ENCODE measurements at regions not wholly inside any gene's neighbourhood (a gene's known extent, or its start where the extent isn't known, plus 50 kb on each side); places are given as distances from the start of the nearest gene placed in this dataset.

DNA sequence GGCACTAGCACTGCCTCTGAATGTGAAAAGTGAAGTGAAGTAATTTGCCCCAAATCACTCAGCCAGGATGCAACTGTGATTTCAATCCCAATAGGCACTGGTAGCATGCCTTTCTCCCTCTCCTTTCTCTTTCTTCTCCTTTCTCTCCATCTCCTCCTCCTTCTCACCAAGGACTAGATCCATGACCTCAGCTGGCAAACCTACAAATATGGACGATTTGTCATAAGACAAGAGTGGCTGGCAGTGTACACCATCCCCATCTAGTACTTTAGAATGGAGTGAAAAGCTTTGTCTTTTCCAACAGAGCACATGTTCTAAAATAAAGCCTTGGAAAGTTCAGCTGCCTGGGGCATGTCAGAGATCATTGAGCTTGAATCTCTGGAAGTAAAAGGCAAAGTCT is 574.7 kb upstream of the CLINT1 start:
- no peak for DNase-seq (ENCODE audit: low read depth, low spot score)
- H3K4me1 ChIP-seq (ENCODE audit: control insufficient read depth, insufficient read depth, low read length) = no peaks in the 10 kb centered on the region

DNA sequence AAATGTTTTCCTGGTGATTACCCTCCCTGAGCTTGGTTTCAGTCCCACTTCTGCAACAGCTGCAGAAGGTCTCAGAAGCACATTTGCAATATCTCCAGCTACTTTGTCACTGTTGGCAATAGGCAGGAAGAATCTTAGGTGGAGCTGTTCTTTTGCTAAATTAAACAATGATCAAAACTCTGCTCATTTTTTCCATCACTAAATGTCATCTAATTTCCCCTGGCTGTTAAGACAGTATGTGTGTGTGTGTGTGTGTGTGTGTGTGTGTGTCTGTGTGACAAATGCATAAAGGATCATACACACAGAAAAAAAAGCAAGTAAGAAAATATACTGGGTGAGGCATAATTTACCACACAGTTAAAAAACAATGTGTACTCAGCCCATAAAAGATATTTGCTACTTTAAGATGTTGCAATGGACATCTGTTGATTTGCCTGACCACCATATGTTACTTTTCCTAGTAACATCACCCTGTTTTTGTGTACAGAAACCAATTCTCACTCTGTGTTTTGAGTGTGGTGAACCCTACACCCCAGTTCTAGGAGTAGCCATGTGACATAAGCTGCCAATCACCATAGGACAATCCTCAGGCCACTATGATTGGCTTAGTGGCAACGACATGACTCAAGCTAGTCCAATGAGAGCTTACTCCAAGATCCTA is 572.6 kb upstream of the CLINT1 start:
- no peaks in the 10 kb centered on the region for H3K4me1 ChIP-seq (ENCODE audit: control insufficient read depth, insufficient read depth, low read length)
- H3K36me3 ChIP-seq (ENCODE audit: control insufficient read depth, insufficient read depth, low read length) = no peaks in the 10 kb centered on the region
- DNase-seq (ENCODE audit: low read depth, low spot score) = no peak
- H3K4me3 ChIP-seq (ENCODE audit: low read length) = no peak overlapping the region
- no CpG with 5 or more reads among the region's 1 CpG for WGBS (ENCODE audit: insufficient coverage, insufficient read length)
- no peaks in the 10 kb centered on the region for H3K9me3 ChIP-seq (ENCODE audit: control insufficient read depth, insufficient read depth, low read length)
- H3K27ac ChIP-seq (ENCODE audit: low read length) = no peak overlapping the region
- no peaks in the 10 kb centered on the region for H3K27me3 ChIP-seq (ENCODE audit: control insufficient read depth, insufficient read depth, low read length)

More for the DNA sequence above, 574.7 kb upstream of the CLINT1 start:
- Histone ChIP-seq H3K36me3 (ENCODE audit: control insufficient read depth, insufficient read depth, low read length) (no peaks in the 10 kb centered on the region), H3K9me3 (ENCODE audit: control insufficient read depth, insufficient read depth, low read length) (no peaks in the 10 kb centered on the region), H3K27me3 (ENCODE audit: control insufficient read depth, insufficient read depth, low read length) (no peaks in the 10 kb centered on the region), H3K4me3 (ENCODE audit: low read length) (no peak overlapping the region), H3K27ac (ENCODE audit: low read length) (no peak overlapping the region)
- no CpG with 5 or more reads among the region's 1 CpG for WGBS (ENCODE audit: insufficient coverage, insufficient read length)

DNA sequence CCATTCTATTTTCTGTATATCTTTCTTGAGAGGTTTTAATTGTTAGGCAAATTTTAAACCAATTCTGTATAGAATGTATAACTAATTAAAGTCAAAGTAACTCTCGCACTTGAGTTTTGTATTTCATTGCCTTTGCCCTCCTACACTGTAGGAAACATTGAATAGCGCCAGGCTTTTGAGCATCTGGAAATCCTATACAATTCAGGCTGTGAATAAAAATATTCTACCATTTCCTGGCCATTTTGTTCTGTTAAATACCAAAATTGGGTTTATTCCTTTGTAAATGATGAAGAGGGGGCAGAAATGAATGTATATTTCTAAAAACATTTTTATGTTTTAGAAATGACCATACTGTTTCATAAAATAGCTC is 571.8 kb upstream of the CLINT1 start:
- no peaks in the 10 kb centered on the region for H3K4me1 ChIP-seq (ENCODE audit: control insufficient read depth, insufficient read depth, low read length)
- H3K9me3 ChIP-seq (ENCODE audit: control insufficient read depth, insufficient read depth, low read length) = no peaks in the 10 kb centered on the region
- no CpG with 5 or more reads among the region's 2 CpGs for WGBS (ENCODE audit: insufficient coverage, insufficient read length)
- H3K36me3 ChIP-seq (ENCODE audit: control insufficient read depth, insufficient read depth, low read length) = no peaks in the 10 kb centered on the region
- H3K27me3 ChIP-seq (ENCODE audit: control insufficient read depth, insufficient read depth, low read length) = no peaks in the 10 kb centered on the region
- no peak overlapping the region for H3K4me3 ChIP-seq (ENCODE audit: low read length)
- DNase-seq (ENCODE audit: low read depth, low spot score) = no peak
- no peak overlapping the region for H3K27ac ChIP-seq (ENCODE audit: low read length)

DNA sequence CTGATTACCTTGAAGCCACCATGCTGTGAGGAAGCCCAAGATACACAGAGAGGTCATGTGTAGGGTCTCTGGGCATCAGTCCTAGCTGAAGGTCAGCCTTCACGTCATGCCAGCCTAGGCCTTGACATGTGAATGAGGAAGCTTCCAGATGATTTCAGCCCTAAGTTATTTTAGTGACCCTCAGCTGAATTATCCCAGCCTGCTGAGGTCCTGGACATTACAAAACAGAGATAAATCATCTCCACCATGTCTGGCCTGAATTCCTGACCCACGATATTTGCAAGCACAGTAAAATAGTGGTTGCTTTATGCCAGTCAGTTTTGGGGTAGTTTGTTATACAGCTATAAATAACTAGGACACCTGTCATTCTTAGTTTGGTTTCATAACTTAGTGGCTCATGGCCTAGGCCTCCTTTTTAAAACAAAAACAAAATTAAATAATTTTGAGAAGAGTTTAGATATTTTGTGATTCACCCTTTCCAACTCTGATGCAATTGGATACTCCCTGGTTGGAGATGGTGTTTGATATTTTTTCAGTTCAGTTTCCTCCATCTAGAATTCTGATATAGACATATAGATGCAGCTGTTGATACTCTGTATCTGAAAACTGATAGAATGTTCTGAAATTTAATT is 571.3 kb upstream of the CLINT1 start:
- Histone ChIP-seq H3K9me3 (ENCODE audit: control insufficient read depth, insufficient read depth, low read length) (no peaks in the 10 kb centered on the region), H3K27ac (ENCODE audit: low read length) (no peak overlapping the region)
- no CpG with 5 or more reads among the region's 2 CpGs for WGBS (ENCODE audit: insufficient coverage, insufficient read length)

DNA sequence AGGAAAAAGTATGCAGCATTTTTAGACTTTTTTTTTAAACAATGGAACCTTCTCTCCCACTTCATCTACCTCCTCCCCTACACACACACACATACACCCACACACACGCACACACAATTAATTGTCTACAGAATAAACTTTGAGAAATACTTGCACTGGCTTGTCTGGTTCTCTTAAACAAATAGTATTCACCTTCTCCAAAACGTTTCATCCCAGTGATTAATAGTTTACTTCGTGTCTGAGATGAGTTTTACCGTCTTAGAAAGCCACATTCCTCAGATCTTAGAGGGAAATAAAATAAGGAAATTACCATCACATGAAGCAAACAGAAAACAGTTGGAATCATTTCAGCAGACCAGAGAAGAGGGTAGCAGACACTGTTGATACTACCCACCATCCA is 570.6 kb upstream of the CLINT1 start:
- no peaks in the 10 kb centered on the region for H3K4me1 ChIP-seq (ENCODE audit: control insufficient read depth, insufficient read depth, low read length)
- H3K9me3 ChIP-seq (ENCODE audit: control insufficient read depth, insufficient read depth, low read length) = no peaks in the 10 kb centered on the region
- H3K4me3 ChIP-seq (ENCODE audit: low read length) = no peak overlapping the region
- no peak for DNase-seq (ENCODE audit: low read depth, low spot score)
- no peaks in the 10 kb centered on the region for H3K27me3 ChIP-seq (ENCODE audit: control insufficient read depth, insufficient read depth, low read length)
- 100% methylated on average over 1 of the region's 4 CpGs for WGBS (ENCODE audit: insufficient coverage, insufficient read length)
- no peaks in the 10 kb centered on the region for H3K36me3 ChIP-seq (ENCODE audit: control insufficient read depth, insufficient read depth, low read length)
- H3K27ac ChIP-seq (ENCODE audit: low read length) = no peak overlapping the region

More for the DNA sequence above, 571.3 kb upstream of the CLINT1 start:
- DNase-seq (ENCODE audit: low read depth, low spot score) = no peak
- no peaks in the 10 kb centered on the region for H3K36me3 ChIP-seq (ENCODE audit: control insufficient read depth, insufficient read depth, low read length)
- no peaks in the 10 kb centered on the region for H3K27me3 ChIP-seq (ENCODE audit: control insufficient read depth, insufficient read depth, low read length)
- no peak overlapping the region for H3K4me3 ChIP-seq (ENCODE audit: low read length)
- H3K4me1 ChIP-seq (ENCODE audit: control insufficient read depth, insufficient read depth, low read length) = no peaks in the 10 kb centered on the region

DNA sequence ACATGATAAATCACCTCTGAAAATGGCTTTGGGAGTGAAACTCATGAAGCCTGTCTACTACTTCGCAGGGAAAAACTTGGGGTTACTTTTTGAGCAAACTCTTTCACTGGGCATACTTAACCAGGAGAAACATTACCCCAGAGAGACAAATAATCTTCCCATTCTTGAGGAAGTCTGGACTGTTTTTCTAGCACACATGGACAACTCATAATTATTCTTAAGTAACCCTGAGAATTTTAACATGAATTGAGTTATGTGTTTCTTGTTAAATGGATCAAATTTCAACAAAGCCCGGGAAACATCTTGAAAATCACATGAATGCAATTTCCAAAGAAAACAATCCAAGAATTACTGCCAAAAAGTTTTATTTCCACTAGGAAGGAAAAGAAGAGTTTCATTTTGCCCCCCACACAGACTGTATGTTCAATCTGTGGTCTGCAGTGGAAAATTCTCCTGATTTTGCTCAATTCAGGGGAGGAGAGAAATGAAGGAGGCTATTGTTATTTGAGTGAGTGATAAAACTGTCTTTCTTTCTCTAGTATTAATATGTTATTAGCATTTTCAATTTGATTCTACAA is 564.8 kb upstream of the CLINT1 start:
- no peak for DNase-seq (ENCODE audit: low read depth, low spot score)
- Histone ChIP-seq H3K9me3 (ENCODE audit: control insufficient read depth, insufficient read depth, low read length) (no peaks in the 10 kb centered on the region), H3K27me3 (ENCODE audit: control insufficient read depth, insufficient read depth, low read length) (no peaks in the 10 kb centered on the region), H3K4me3 (ENCODE audit: low read length) (no peak overlapping the region), H3K27ac (ENCODE audit: low read length) (no peak overlapping the region), H3K36me3 (ENCODE audit: control insufficient read depth, insufficient read depth, low read length) (no peaks in the 10 kb centered on the region), H3K4me1 (ENCODE audit: control insufficient read depth, insufficient read depth, low read length) (no peaks in the 10 kb centered on the region)
- no CpG with 5 or more reads among the region's 2 CpGs for WGBS (ENCODE audit: insufficient coverage, insufficient read length)

DNA sequence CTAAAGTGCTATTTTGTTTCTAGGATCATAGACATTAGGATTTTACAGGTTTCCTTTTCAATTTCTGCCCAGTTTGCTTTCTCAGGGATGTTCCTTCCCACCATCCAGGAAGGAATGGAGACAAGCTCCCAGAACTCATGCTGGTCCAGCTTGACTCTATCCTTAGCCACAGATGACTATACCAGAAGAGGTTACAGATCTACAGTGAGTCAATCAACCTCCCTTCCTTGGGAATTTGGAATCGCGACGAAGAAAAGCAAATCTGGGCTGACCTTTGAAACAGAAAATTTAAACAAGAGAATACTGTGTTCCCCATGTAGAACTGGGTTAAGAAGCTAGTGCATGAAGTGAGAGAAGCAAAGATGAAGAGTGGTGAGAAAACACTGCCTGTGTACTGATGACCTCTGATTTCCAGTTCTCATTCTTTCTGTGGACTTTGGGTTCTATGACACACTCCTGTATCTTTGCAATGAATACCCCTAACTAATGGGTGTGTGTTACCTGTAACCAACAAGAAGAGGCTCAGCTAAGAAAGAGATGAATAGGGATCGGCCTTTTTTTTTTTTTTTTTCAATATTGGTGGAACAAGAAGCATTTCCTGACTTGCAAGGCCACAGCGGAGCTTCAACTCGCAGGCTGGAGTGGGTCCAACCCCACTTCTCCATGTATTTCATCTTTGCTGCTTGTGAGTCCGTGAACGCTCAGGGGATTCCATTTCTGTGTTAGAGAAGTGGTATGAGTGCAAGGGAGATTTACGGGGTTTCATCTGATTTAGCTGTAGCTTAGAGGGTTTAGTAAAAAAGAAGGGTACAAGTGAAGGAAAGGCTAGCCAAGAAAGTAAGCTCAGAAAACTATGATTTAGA is 563.9 kb upstream of the CLINT1 start:
- Histone ChIP-seq H3K9me3 (ENCODE audit: control insufficient read depth, insufficient read depth, low read length) (no peaks in the 10 kb centered on the region), H3K27me3 (ENCODE audit: control insufficient read depth, insufficient read depth, low read length) (no peaks in the 10 kb centered on the region), H3K27ac (ENCODE audit: low read length) (no peak overlapping the region), H3K4me1 (ENCODE audit: control insufficient read depth, insufficient read depth, low read length) (no peaks in the 10 kb centered on the region), H3K4me3 (ENCODE audit: low read length) (no peak overlapping the region), H3K36me3 (ENCODE audit: control insufficient read depth, insufficient read depth, low read length) (no peaks in the 10 kb centered on the region)
- WGBS (ENCODE audit: insufficient coverage, insufficient read length) = no CpG with 5 or more reads among the region's 9 CpGs
- DNase-seq (ENCODE audit: low read depth, low spot score) = no peak

DNA sequence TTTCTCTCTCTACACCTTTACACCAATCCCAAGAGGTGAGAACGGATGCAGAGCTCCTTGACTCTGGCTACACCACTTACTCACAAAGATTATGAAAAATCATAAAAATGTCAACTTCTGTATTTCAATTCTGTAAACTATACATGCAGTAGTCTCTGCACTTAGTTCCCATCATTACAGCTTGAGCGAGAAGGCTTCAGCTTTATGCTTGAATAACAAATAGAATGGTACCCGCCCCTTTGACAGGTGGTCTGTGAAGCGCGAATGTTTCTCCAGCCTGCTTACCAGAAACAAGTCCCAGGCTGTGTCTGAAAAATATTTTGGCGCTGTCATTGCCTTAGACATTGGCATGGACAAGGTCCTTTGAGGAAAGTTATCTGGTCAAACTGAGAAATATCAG is 562.4 kb upstream of the CLINT1 start:
- no peaks in the 10 kb centered on the region for H3K9me3 ChIP-seq (ENCODE audit: control insufficient read depth, insufficient read depth, low read length)
- H3K36me3 ChIP-seq (ENCODE audit: control insufficient read depth, insufficient read depth, low read length) = no peaks in the 10 kb centered on the region
- no peak overlapping the region for H3K27ac ChIP-seq (ENCODE audit: low read length)
- no peaks in the 10 kb centered on the region for H3K27me3 ChIP-seq (ENCODE audit: control insufficient read depth, insufficient read depth, low read length)
- no CpG with 5 or more reads among the region's 6 CpGs for WGBS (ENCODE audit: insufficient coverage, insufficient read length)
- H3K4me1 ChIP-seq (ENCODE audit: control insufficient read depth, insufficient read depth, low read length) = no peaks in the 10 kb centered on the region
- H3K4me3 ChIP-seq (ENCODE audit: low read length) = no peak overlapping the region
- DNase-seq (ENCODE audit: low read depth, low spot score) = no peak

DNA sequence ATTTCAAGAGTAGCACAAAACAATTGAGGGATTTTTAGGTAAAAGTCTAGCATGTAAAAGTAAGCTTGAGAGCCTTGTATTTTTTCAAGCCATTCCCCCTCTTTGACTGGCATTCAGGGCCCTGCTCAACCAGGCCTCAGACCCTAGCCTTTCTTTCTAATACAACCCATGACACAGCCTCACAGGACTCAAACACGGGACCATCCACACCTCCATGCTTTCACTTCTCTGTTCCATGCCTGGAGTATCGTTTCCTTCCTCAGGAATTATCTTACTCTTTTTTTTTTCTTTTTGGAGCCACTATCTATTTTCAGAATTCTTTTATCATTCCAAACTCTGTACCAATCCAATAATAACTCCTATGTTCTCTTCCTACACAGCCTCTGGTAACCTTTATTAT is 560.2 kb upstream of the CLINT1 start:
- Histone ChIP-seq H3K27ac (ENCODE audit: low read length) (no peak overlapping the region), H3K9me3 (ENCODE audit: control insufficient read depth, insufficient read depth, low read length) (no peaks in the 10 kb centered on the region), H3K4me1 (ENCODE audit: control insufficient read depth, insufficient read depth, low read length) (no peaks in the 10 kb centered on the region), H3K36me3 (ENCODE audit: control insufficient read depth, insufficient read depth, low read length) (no peaks in the 10 kb centered on the region), H3K4me3 (ENCODE audit: low read length) (no peak overlapping the region), H3K27me3 (ENCODE audit: control insufficient read depth, insufficient read depth, low read length) (no peaks in the 10 kb centered on the region)
- no peak for DNase-seq (ENCODE audit: low read depth, low spot score)
- WGBS (ENCODE audit: insufficient coverage, insufficient read length) = no CpG with 5 or more reads among the region's 2 CpGs

DNA sequence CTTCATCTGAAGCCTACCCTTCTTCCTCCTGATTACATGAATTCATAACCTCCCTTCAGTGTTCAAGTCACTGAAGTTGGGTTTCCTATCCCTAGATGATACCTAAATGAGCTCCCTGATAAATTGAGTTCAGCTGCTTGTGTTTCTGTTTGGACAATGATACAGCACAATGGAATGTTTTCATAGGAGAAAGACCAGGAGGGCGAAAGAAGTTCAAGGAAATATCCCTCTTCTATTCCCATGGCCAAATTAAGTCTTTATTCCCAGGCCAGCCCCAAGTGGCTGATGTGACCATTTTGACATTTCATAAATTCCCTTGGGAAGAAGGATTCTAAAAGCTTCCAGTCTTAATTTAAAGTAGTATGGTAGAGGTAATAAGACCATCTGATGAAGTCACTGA is 555.8 kb upstream of the CLINT1 start:
- H3K36me3 ChIP-seq (ENCODE audit: control insufficient read depth, insufficient read depth, low read length) = no peaks in the 10 kb centered on the region
- no peaks in the 10 kb centered on the region for H3K27me3 ChIP-seq (ENCODE audit: control insufficient read depth, insufficient read depth, low read length)
- H3K4me1 ChIP-seq (ENCODE audit: control insufficient read depth, insufficient read depth, low read length) = no peaks in the 10 kb centered on the region
- no peaks in the 10 kb centered on the region for H3K9me3 ChIP-seq (ENCODE audit: control insufficient read depth, insufficient read depth, low read length)
- no CpG with 5 or more reads among the region's 1 CpG for WGBS (ENCODE audit: insufficient coverage, insufficient read length)
- no peak overlapping the region for H3K27ac ChIP-seq (ENCODE audit: low read length)
- no peak overlapping the region for H3K4me3 ChIP-seq (ENCODE audit: low read length)
- no peak for DNase-seq (ENCODE audit: low read depth, low spot score)

All from iPS DF 6.9 (cell line).